ENCODE measurements at regions not wholly inside any gene's neighbourhood (a gene's known extent, or its start where the extent isn't known, plus 50 kb on each side); places are given as distances from the start of the nearest gene placed in this dataset.

- Histone ChIP-seq H3K27ac (ENCODE audit: insufficient read depth, low read length) (no peak overlapping the region), H3K79me1 (ENCODE audit: low read depth in 1 of 2, low read length in 2 of 2) (no peaks in the 10 kb centered on the region), H3K23ac (ENCODE audit: low read depth, low read length) (no peak overlapping the region), H3K36me3 (ENCODE audit: control insufficient read depth, insufficient read depth, low read length) (no peaks in the 10 kb centered on the region), H2AK5ac (ENCODE audit: low read depth, low read length) (no peak overlapping the region), H2BK20ac (ENCODE audit: low read depth, low read length) (no peak overlapping the region), H3K14ac (replicated peaks; ENCODE audit: low read depth, low read length) (no peak overlapping the region), H3K4me3 (ENCODE audit: insufficient read depth, low read depth, low read length) (no peak overlapping the region), H2AFZ (replicated peaks; ENCODE audit: low read length, poor library complexity) (peak overlapping the region; percentile 65), H2AK9ac (replicated peaks; ENCODE audit: low read depth, low read length, poor library complexity) (no peak overlapping the region), H3K27me3 (ENCODE audit: control insufficient read depth, insufficient read depth, low read length) (no peaks in the 10 kb centered on the region), H3K4ac (ENCODE audit: low read depth, low read length) (no peak overlapping the region), H3K9me1 (ENCODE audit: insufficient read depth, low read length) (no peaks in the 10 kb centered on the region), H3K9me3 (ENCODE audit: control insufficient read depth, insufficient read depth, low read length) (no peaks in the 10 kb centered on the region), H4K8ac (ENCODE audit: low read depth in 2 of 2, low read length in 2 of 2) (no peak overlapping the region), H4K91ac (ENCODE audit: insufficient read depth, low read depth, low read length) (no peak overlapping the region), H4K20me1 (ENCODE audit: insufficient read depth, low read length) (no peaks in the 10 kb centered on the region), H3K56ac (ENCODE audit: extremely low read depth, insufficient read depth, low read length) (no peak overlapping the region), H2BK5ac (ENCODE audit: low read depth, low read length, poor library complexity, severe bottlenecking) (no peak overlapping the region), H2BK15ac (ENCODE audit: low read depth, low read length) (no peak overlapping the region), H3K18ac (ENCODE audit: low read depth, low read length) (no peak overlapping the region), H3K4me1 (ENCODE audit: control insufficient read depth, insufficient read depth, low read length) (no peaks in the 10 kb centered on the region), H3K9ac (ENCODE audit: low read depth, low read length) (no peak overlapping the region), H2BK120ac (ENCODE audit: low read depth, low read length) (no peak overlapping the region), H4K5ac (ENCODE audit: low read depth, low read length) (no peak overlapping the region), H3K4me2 (ENCODE audit: low read depth, low read length) (no peak overlapping the region)
- ChIA-PET POLR2A (ENCODE audit: unreplicated experiment) (no interaction called here), CTCF (no interaction called here)
- 28% methylated on average over 3 of the region's 3 CpGs; no CpG with 5 or more reads in 1 of the 2 experiments for WGBS, 2 experiments (ENCODE audit: extremely low coverage in 2 of 2, insufficient read length in 1 of 2)
- DNase-seq (no peak), ATAC-seq (ENCODE audit: low read depth) (no peak)
- intact Hi-C loops (cut with micrococcal nuclease) = no loop called here
- BruUV-seq (replicated peaks) = no TSS peak
- dilution Hi-C loops (cut with HindIII; ENCODE audit: low sequenced_read_pairs, unreplicated experiment) = no loop called here
- TF ChIP-seq MAFK (IDR thresholded peaks at IDR 0.05; ENCODE audit: low read depth, low read length) (no peak), RFX5 (IDR thresholded peaks at IDR 0.05; ENCODE audit: low read depth, low read length) (no peak), FOS (IDR thresholded peaks at IDR 0.05; ENCODE audit: low read depth, low read length) (no peak), SMC3 (IDR thresholded peaks at IDR 0.05; ENCODE audit: low read depth, low read length) (no peak), RAD21 (IDR thresholded peaks at IDR 0.05; ENCODE audit: low read length) (no peak), CEBPB (IDR thresholded peaks at IDR 0.05; ENCODE audit: low read depth, low read length) (no peak), POLR2A (IDR thresholded peaks at IDR 0.05; ENCODE audit: low read depth, low read length) (no peak)
- TF ChIP-seq, protein P1, sequence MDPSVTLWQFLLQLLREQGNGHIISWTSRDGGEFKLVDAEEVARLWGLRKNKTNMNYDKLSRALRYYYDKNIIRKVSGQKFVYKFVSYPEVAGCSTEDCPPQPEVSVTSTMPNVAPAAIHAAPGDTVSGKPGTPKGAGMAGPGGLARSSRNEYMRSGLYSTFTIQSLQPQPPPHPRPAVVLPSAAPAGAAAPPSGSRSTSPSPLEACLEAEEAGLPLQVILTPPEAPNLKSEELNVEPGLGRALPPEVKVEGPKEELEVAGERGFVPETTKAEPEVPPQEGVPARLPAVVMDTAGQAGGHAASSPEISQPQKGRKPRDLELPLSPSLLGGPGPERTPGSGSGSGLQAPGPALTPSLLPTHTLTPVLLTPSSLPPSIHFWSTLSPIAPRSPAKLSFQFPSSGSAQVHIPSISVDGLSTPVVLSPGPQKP (IDR thresholded peaks at IDR 0.05; ENCODE audit: borderline replicate concordance, low read depth, low read length) = no peak
- in situ Hi-C loops (cut with MboI; ENCODE audit: low sequenced_read_pairs) = no loop called here
These were observed 178.2 kb upstream of the SOX9 start for GRCh38 chr17:71942626-71943025.

Measured in IMR-90 (cell line).